Right renal cortex interstitium (tissue), 3 donors: ENCODE measurements at regions not wholly inside any gene's neighbourhood (a gene's known extent, or its start where the extent isn't known, plus 50 kb on each side); places are given as distances from the start of the nearest gene placed in this dataset.

Experiments
- DNase-seq, 3 donors: peaks; one replicate each; pipeline ENCODE4 v3.0.0-alpha.2; 2013; ENCODE audit warnings: low read depth in 3 of 3, low spot score in 2 of 3

- no peak for DNase-seq
Observed at GRCh38 chr2:21279525-21279924, 155.8 kb downstream of the TDRD15 start.

DNA sequence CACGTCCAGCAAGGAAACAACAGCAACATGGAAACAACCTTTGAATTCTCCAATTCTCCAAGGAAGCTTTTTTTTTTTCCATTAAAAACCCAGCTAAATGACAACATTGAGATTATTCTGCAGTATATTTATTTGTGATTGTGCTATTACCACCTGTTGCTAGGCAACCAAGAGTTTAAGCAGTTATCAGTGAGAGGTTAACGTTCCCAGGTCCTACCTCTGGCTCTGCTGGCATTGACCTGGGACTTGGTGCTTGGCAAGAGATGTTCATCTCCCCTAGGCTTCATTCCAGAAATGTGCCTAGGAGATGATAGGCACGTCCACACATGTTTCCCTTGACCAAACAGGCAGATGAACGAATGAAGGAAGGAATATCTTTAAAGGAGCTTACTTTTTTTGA is 157.0 kb downstream of the TDRD15 start:
- no peak for DNase-seq

GRCh38 chr2:21281384-21281783 is 157.6 kb downstream of the TDRD15 start:
- DNase-seq: no peak

GRCh38 chr2:21281791-21282514 is 158.2 kb downstream of the TDRD15 start:
- DNase-seq: no peak

DNA sequence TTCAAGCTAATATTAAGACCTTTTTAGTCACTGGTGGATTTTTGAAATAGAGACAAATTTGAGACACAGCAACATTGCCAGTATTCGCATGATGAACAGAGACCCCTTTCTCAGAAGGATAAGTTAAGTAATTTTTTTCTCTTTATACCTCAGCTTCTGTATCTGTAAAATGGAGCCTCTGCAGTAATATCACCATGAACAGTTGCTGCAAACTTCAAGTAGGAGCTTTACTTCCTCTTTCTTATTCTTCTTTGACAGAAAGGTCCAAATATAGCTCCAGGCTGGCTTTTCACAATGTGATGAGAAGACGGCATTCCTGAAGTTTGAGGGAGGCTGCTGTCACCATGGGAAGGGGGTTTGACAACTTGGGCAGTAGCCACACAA is 158.7 kb downstream of the TDRD15 start:
- no peak for DNase-seq

DNA sequence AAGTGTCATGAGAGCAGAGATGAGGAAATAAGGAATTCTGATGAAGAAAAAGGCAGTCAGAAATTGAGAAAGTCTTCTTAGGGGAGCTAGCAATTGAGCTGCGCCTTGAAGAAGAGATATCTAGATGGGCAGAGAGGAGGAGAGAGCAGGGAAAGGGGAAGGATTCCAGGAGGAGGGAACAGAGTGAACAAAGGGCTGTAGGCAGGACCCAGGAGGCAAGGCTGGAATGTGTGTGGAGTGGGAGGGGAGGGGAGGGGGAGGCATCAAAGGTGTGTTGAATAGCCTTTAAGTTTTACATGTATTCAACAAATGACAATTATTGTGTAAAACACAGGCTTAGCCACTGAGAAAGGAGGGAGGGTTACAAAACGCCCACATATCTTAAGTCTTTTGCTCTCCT is 164.5 kb downstream of the TDRD15 start:
- DNase-seq: no peak

DNA sequence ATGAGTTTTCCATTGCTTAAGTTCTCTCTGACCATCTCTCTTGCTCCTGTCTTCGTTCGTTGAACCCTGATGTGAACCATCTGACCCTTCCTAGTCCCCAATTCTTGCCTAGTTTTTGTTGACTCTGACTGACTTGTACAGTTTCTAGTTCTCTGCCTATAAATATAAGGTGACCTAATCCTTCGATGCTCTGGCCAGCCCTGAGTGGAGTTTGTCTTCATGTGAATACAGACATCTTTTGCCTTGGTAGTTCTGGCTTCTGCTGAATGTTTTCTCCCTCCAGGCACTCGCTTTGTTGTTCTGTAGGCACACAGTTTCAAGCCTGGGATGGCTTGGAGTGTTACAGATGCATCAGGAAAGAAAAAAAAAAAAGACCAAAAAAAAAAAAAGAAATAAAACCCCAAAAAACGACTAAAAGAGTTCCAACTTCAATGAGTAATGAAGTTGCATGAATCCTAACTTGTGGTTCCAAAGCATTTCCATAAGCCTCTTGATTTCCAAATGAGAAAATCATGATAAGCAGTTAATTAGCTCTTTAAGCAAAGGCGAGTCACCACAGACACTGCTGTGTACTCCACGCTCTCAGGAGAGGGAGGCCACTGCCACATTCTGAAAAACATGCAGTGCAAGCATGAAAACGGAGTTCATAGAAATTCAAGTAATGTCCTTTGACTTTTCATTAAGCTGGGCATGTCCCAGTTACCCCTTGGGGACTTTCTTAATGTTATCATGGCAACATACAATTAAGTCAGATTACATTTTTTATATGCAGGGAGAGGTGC is 165.2 kb downstream of the TDRD15 start:
- DNase-seq: no peak

GRCh38 chr2:21289551-21289950 is 165.8 kb downstream of the TDRD15 start:
- no peak for DNase-seq

- DNase-seq: no peak
Observed at GRCh38 chr2:21289989-21290388, 166.2 kb downstream of the TDRD15 start.

- no peak for DNase-seq
Observed at GRCh38 chr2:21291426-21291825, 167.7 kb downstream of the TDRD15 start.

GRCh38 chr2:21294446-21294845 is 170.7 kb downstream of the TDRD15 start:
- no peak for DNase-seq

DNA sequence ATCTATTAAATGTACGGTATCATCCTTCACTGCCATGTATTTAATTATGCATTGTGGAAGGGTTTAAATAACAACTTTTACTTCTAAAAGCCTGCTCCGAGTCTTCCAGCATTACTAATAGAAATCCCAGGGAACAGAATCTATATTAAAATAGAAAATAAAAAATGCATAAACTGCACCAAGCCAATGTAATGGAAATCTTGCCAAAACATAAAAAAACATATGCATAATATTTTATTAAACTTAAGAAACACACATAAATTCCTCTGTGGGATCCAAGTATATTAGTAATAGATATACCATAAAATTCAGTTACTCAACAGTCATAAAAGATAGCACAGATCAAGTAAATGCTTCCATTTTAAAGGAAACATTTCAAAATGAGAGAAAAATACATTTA is 175.6 kb downstream of the TDRD15 start:
- DNase-seq: no peak

DNA sequence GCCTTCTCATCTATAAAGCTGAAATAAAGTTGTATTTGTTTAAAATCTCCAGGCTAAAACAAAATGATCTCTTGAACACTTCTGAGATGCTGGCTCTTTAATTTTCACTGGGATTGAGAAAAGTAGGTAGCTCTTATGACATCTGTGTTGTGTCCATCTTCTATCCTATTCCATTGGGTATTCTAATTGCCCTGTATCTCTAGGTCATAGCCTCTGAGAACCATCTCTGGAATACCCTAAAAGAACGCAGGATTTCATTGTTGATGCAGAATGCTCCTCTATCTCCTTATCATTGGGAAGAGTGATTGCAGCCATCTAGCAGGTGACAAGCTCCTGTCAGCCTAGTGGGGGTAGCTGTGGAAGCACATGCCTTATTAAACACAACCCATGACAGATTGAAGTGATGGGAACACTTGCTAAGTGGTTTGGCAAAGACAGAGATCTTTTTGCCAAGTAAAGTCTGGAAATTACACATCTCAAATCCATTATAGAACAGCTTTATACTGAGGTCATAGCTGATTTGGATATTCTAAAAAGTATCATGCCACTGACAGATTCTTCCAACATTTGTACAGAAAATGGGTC is 178.2 kb downstream of the TDRD15 start:
- no peak for DNase-seq

DNA sequence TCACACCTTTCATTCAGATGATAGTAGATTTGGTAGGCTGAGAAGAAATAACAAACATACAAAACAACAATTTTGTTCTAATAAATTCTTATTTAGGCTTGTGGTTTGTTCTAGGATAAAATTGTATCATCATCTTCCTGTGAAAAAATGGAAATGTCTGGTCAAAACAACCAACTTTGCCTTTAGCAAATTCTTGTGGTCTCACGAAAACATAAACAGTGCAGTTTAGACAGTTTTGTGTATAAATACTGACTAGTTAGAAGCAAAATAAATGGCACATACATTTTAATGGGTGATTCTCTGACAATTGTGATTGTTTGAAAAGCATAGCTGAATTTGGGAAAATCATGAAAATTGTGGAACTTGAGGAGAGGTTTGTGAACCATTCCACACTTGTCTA is 180.1 kb downstream of the TDRD15 start:
- DNase-seq: no peak

DNA sequence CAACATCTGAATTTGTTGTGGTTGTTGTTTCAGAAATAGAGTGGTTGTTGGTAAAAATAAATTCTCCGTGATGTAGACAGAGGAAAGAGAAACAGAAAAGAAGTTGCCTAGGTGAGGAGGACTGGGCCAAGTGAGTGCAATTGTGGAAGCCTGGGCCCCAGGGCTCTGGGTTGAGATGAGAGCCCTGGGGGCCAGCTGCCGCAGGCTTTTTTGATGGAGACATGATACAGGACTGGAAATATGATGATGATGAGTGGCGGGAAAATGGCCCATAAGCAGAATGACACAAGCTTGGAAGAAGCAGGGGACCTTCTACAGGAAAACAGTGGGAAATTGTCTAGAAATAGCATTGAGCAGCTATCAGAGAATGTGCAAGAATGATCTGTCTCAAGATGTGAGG is 181.8 kb downstream of the TDRD15 start:
- no peak for DNase-seq

GRCh38 chr2:21306235-21306634 is 182.5 kb downstream of the TDRD15 start:
- no peak for DNase-seq

DNA sequence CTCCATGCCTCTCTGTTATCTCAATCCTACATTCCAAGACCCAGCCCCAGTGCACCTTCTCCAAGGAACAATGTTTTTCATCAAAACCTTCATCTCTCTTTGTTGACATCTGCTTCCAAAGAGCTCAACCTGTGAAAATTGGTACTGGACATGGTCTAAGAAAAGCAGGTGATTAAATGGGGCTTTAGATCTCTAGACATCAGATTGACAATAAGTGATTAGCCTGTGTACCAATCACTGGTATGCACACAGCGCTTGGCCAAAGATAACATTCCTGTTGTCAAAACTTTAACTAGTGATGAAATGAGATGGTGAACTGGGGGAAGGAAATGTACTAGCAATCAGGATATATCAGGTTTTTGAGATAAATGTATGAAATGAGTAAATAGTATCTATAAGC is 183.3 kb downstream of the TDRD15 start:
- DNase-seq: no peak

DNA sequence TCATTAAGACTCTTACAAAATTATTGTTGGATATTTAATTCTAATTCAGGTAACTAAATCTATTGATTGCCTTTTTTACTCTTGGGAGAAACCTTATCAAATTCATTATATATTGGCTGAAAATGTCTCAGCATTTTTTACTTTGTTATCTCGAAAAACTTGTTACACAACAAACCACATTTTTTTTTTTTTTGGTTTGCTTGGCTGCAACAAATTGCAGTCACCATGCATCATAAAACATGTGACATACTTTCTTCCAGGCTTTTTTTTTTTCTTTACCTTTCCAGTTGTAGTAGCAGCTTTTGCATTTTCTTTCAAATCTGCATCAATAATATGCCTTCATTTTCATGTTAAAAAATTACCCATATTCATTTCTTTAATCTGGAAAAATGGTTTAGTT is 186.7 kb downstream of the TDRD15 start:
- DNase-seq: no peak

- no peak for DNase-seq
Observed at GRCh38 chr2:21314322-21314835, 190.6 kb downstream of the TDRD15 start.

DNA sequence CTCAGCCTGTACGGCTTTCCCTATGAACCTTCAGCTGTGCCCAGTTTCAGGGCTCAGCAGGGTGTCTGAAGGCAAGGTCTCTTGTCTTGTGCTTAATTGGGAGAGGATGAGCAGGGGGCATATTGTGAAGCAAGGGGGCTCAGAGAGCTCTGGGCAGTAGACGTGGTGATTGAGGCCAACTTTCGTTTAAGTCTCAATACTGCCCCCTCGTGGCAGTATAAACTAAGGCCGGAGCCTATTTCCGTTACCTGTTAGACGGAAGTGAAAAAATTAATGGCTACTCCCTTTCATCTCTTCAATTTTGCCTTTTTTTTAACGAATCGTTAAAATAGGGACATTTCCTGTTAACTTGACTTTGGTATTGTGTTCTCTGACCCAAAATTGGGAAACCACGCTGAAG is 193.4 kb downstream of the TDRD15 start:
- peak in 2 of 3 donors; percentile 40 to 55 for DNase-seq

GRCh38 chr2:21318263-21318662 is 194.5 kb downstream of the TDRD15 start:
- no peak for DNase-seq

- no peak for DNase-seq
Observed at GRCh38 chr2:21326152-21326551, 202.4 kb downstream of the TDRD15 start.
